IMR-90 (cell line): ENCODE measurements at regions not wholly inside any gene's neighbourhood (a gene's known extent, or its start where the extent isn't known, plus 50 kb on each side); places are given as distances from the start of the nearest gene placed in this dataset.

Experiments used
- ATAC-seq: fragments of 200-7000 bp; cut with Tn5 transposase; 2 replicates; pipeline ENCODE4 v1.9.1; 2020; ENCODE audit warnings: low read depth, mild to moderate bottlenecking, moderate library complexity
- BruUV-seq: library from RNA; stranded (reverse); fragments of 400-500 nt; replicated peaks from 2 replicates; lab custom pipeline; 2021; lab: Mats Ljungman, UMichigan
- CTCF ChIA-PET: fragments of 300-600 bp; formaldehyde crosslinking; extraction: SDS; loops from one replicate; lab custom pipeline; 2021; ENCODE audit warnings: antibody characterized with exemption; lab: Yijun Ruan, JAX
- POLR2A ChIA-PET: fragments of 300-600 bp; sonication (Branson Sonifier 250); formaldehyde crosslinking; loops from one replicate; lab custom pipeline; 2022; ENCODE audit warnings: antibody characterized with exemption; ENCODE audit not compliant: unreplicated experiment; lab: Charles Lee
- DNase-seq: peaks from one replicate; pipeline ENCODE4 v3.0.0; 2013
- H2AFZ ChIP-seq: replicated peaks from 2 replicates; pipeline ENCODE3; 2013; ENCODE audit warnings: low read length, mild to moderate bottlenecking; ENCODE audit not compliant: poor library complexity
- H2AK5ac ChIP-seq: 2 replicates; pipeline ENCODE4 v1.6.1; 2013; ENCODE audit warnings: low read depth, low read length, inconsistent platforms
- H2AK9ac ChIP-seq: replicated peaks from 2 replicates; pipeline ENCODE3; 2013; ENCODE audit warnings: mild to moderate bottlenecking, low read depth, low read length, moderate library complexity; ENCODE audit not compliant: poor library complexity
- H2BK120ac ChIP-seq: 2 replicates; pipeline ENCODE4 v1.6.1; 2013; ENCODE audit warnings: low read depth, low read length, inconsistent platforms
- H2BK15ac ChIP-seq: 3 replicates; pipeline ENCODE4 v1.6.1; 2013; ENCODE audit warnings: low read depth, low read length, inconsistent platforms
- H2BK20ac ChIP-seq: 2 replicates; pipeline ENCODE4 v1.6.1; 2013; ENCODE audit warnings: low read depth, mild to moderate bottlenecking, inconsistent platforms, low read length, moderate library complexity
- H2BK5ac ChIP-seq: 2 replicates; pipeline ENCODE4 v1.6.1; 2013; ENCODE audit warnings: mild to moderate bottlenecking, low read depth, low read length, inconsistent platforms; ENCODE audit not compliant: poor library complexity, severe bottlenecking
- H3K14ac ChIP-seq: replicated peaks from 2 replicates; pipeline ENCODE4 v1.6.1; 2013; ENCODE audit warnings: low read depth, low read length, inconsistent platforms
- H3K18ac ChIP-seq: 2 replicates; pipeline ENCODE4 v1.6.1; 2013; ENCODE audit warnings: low read depth, low read length, control low read depth
- H3K23ac ChIP-seq: 2 replicates; pipeline ENCODE4 v1.6.1; 2013; ENCODE audit warnings: low read depth, low read length, inconsistent platforms
- H3K27ac ChIP-seq: 2 replicates; pipeline ENCODE4 v1.5.1; 2013; ENCODE audit warnings: mild to moderate bottlenecking, control low read depth, low read length; ENCODE audit not compliant: insufficient read depth
- H3K27me3 ChIP-seq: 2 replicates; pipeline ENCODE4 v1.6.1; 2013; ENCODE audit warnings: low read length; ENCODE audit not compliant: control insufficient read depth, insufficient read depth
- H3K36me3 ChIP-seq: 2 replicates; pipeline ENCODE4 v1.6.1; 2013; ENCODE audit warnings: low read length, mixed read lengths; ENCODE audit not compliant: control insufficient read depth, insufficient read depth
- H3K4ac ChIP-seq: 2 replicates; pipeline ENCODE4 v1.6.1; 2013; ENCODE audit warnings: low read depth, low read length, inconsistent platforms
- H3K4me1 ChIP-seq: 2 replicates; pipeline ENCODE4 v1.6.1; 2013; ENCODE audit warnings: low read length, mixed read lengths; ENCODE audit not compliant: control insufficient read depth, insufficient read depth
- H3K4me2 ChIP-seq: 2 replicates; pipeline ENCODE4 v1.6.1; 2013; ENCODE audit warnings: low read depth, mild to moderate bottlenecking, control low read depth, low read length, moderate library complexity
- H3K4me3 ChIP-seq: 2 replicates; pipeline ENCODE4 v1.5.1; 2013; ENCODE audit warnings: low read depth, mild to moderate bottlenecking, control low read depth, low read length, moderate library complexity; ENCODE audit not compliant: insufficient read depth
- H3K56ac ChIP-seq: 2 replicates; pipeline ENCODE4 v1.6.1; 2013; ENCODE audit warnings: low read length, inconsistent platforms; ENCODE audit not compliant: insufficient read depth; ENCODE audit errors: extremely low read depth
- H3K79me1 ChIP-seq, 2 experiments: 2 replicates each; pipeline ENCODE4 v1.6.1; 2013; ENCODE audit warnings: low read length in 2 of 2, inconsistent platforms in 1 of 2, low read depth in 1 of 2
- H3K9ac ChIP-seq: 2 replicates; pipeline ENCODE4 v1.6.1; 2013; ENCODE audit warnings: low read depth, low read length, control low read depth
- H3K9me1 ChIP-seq: 2 replicates; pipeline ENCODE4 v1.6.1; 2013; ENCODE audit warnings: low read length, inconsistent platforms; ENCODE audit not compliant: insufficient read depth
- H3K9me3 ChIP-seq: 2 replicates; pipeline ENCODE4 v1.6.1; 2013; ENCODE audit warnings: low read length; ENCODE audit not compliant: control insufficient read depth, insufficient read depth
- H4K20me1 ChIP-seq: 2 replicates; pipeline ENCODE4 v1.6.1; 2013; ENCODE audit warnings: low read length, inconsistent platforms; ENCODE audit not compliant: insufficient read depth
- H4K5ac ChIP-seq: 2 replicates; pipeline ENCODE4 v1.6.1; 2013; ENCODE audit warnings: mild to moderate bottlenecking, low read depth, low read length, control low read depth
- H4K8ac ChIP-seq, 2 experiments: 2 replicates each; pipeline ENCODE4 v1.6.1; 2013; ENCODE audit warnings: low read depth in 2 of 2, low read length in 2 of 2, control low read depth in 1 of 2, inconsistent platforms in 1 of 2
- H4K91ac ChIP-seq: 2 replicates; pipeline ENCODE4 v1.6.1; 2013; ENCODE audit warnings: low read depth, low read length, inconsistent platforms; ENCODE audit not compliant: insufficient read depth
- BHLHE40 ChIP-seq: fragments of 150-350 bp; IDR thresholded peaks from 2 replicates; pipeline ENCODE4 v1.6.1; 2016; ENCODE audit warnings: mild to moderate bottlenecking, low read depth, low read length
- CEBPB ChIP-seq: IDR thresholded peaks from 2 replicates; pipeline ENCODE4 v1.6.1; 2012; ENCODE audit warnings: low read depth, low read length, improper control_type of control experiment
- CHD1 ChIP-seq: IDR thresholded peaks from 2 replicates; pipeline ENCODE4 v1.6.1; 2012; ENCODE audit warnings: low read depth, low read length, improper control_type of control experiment
- CTCF ChIP-seq: conservative IDR thresholded peaks from 2 replicates; pipeline ENCODE4 v1.5.1; 2012; ENCODE audit warnings: mild to moderate bottlenecking, low read depth, low read length, improper control_type of control experiment
- ELK1 ChIP-seq: fragments of 150-350 bp; IDR thresholded peaks from 2 replicates; pipeline ENCODE4 v1.6.1; 2016; ENCODE audit warnings: low read depth, mild to moderate bottlenecking, low read length, moderate library complexity, borderline replicate concordance
- FOS ChIP-seq: fragments of 150-350 bp; IDR thresholded peaks from 2 replicates; pipeline ENCODE4 v1.6.1; 2016; ENCODE audit warnings: low read depth, low read length
- MAFK ChIP-seq: IDR thresholded peaks from 2 replicates; pipeline ENCODE4 v1.6.1; 2012; ENCODE audit warnings: low read depth, low read length, improper control_type of control experiment
- MAZ ChIP-seq: IDR thresholded peaks from 2 replicates; pipeline ENCODE4 v1.6.1; 2012; ENCODE audit warnings: low read depth, mild to moderate bottlenecking, low read length, improper control_type of control experiment, moderate library complexity, borderline replicate concordance
- MXI1 ChIP-seq: IDR thresholded peaks from 2 replicates; pipeline ENCODE4 v1.6.1; 2012; ENCODE audit warnings: low read depth, mild to moderate bottlenecking, low read length, moderate library complexity, borderline replicate concordance
- NFE2L2 ChIP-seq: fragments of 150-350 bp; IDR thresholded peaks from 2 replicates; pipeline ENCODE4 v1.6.1; 2016; ENCODE audit warnings: low read depth, mild to moderate bottlenecking, low read length
- POLR2A ChIP-seq: IDR thresholded peaks from 2 replicates; pipeline ENCODE4 v1.6.1; 2012; ENCODE audit warnings: mild to moderate bottlenecking, low read depth, low read length
- RAD21 ChIP-seq: IDR thresholded peaks from 2 replicates; pipeline ENCODE4 v1.6.1; 2012; ENCODE audit warnings: low read length, improper control_type of control experiment
- RCOR1 ChIP-seq: IDR thresholded peaks from 2 replicates; pipeline ENCODE4 v1.6.1; 2012; ENCODE audit warnings: mild to moderate bottlenecking, low read length, improper control_type of control experiment; ENCODE audit not compliant: insufficient replicate concordance
- RFX5 ChIP-seq: IDR thresholded peaks from 2 replicates; pipeline ENCODE4 v1.8.0; 2012; ENCODE audit warnings: low read depth, mild to moderate bottlenecking, low read length, moderate library complexity
- SMC3 ChIP-seq: fragments of 150-350 bp; IDR thresholded peaks from 2 replicates; pipeline ENCODE4 v1.6.1; 2016; ENCODE audit warnings: low read depth, mild to moderate bottlenecking, antibody characterized with exemption, low read length, moderate library complexity
- WGBS, 2 experiments: methylation state at CpG; one replicate each; pipeline versions ENCODE4 v1.1.5 to v1.1.7; 2013; ENCODE audit warnings: missing lambda C conversion rate in 2 of 2; ENCODE audit not compliant: insufficient read length in 1 of 2; ENCODE audit errors: extremely low coverage in 2 of 2; 5-methylcytosine and 5-hydroxymethylcytosine counted together
- dilution Hi-C: fragments of 300-500 bp; cut with HindIII; formaldehyde crosslinking; loops from one replicate; pipeline ENCODE4 v1.14.3; 2018; ENCODE audit warnings: low sequenced_read_pairs; ENCODE audit not compliant: unreplicated experiment
- in situ Hi-C: fragments of 300-500 bp; cut with MboI; formaldehyde crosslinking; loops from 3 replicates; pipeline ENCODE4 v1.14.3; 2019; ENCODE audit warnings: low sequenced_read_pairs, inconsistent platforms, mixed read lengths
- intact Hi-C: fragments of 100-400 bp; cut with micrococcal nuclease; formaldehyde crosslinking; loops from 2 replicates; pipeline ENCODE4 v1.10.0; 2022
- TF ChIP-seq, protein P1 (sequence below): fragments of 150-350 bp; IDR thresholded peaks from 2 replicates; pipeline ENCODE4 v1.6.1; 2017; ENCODE audit warnings: mild to moderate bottlenecking, antibody characterized with exemption, low read length, low read depth

DNA sequence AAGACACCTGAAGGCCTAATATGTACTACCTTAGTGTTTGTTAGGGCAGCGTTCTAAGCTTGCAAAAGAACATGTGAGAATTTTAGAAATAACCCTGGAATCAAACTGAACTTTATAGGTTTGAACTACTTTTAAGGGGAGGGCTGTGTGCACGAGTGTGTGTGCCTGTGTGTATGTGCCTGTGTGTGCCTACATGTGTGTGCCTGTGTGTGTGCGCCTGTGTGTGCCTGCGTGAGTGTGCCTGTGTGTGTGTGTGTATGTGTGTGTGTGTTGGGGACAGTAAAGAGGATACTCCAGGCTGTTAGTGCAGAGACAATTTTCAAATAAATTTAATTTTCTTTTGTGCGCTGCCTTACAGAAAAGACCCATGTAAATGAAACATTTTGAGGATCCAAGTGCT, 68.1 kb upstream of the WDR11 start:
- Histone ChIP-seq H3K56ac (no peak overlapping the region), H2BK15ac (no peak overlapping the region), H3K14ac (no peak overlapping the region), H3K27me3 (no peaks in the 10 kb centered on the region), H3K4ac (no peak overlapping the region), H2BK20ac (no peak overlapping the region), H4K5ac (no peak overlapping the region), H4K20me1 (no peaks in the 10 kb centered on the region), H4K8ac (no peak overlapping the region), H2AK9ac (no peak overlapping the region), H3K27ac (no peak overlapping the region), H2AFZ (no peak overlapping the region), H3K9ac (no peak overlapping the region), H3K9me1 (no peaks in the 10 kb centered on the region), H3K79me1 (no peaks in the 10 kb centered on the region), H3K9me3 (peaks cover 10% of the 10 kb centered on the region), H3K18ac (no peak overlapping the region), H3K4me1 (no peaks in the 10 kb centered on the region), H3K4me2 (no peak overlapping the region), H2BK5ac (no peak overlapping the region), H3K4me3 (no peak overlapping the region), H2BK120ac (no peak overlapping the region), H4K91ac (no peak overlapping the region), H3K23ac (no peak overlapping the region), H2AK5ac (no peak overlapping the region), H3K36me3 (no peaks in the 10 kb centered on the region)
- WGBS, 2 experiments, result 74% methylated on average over 3 of the region's 5 CpGs; no CpG with 5 or more reads in 1 of the 2 experiments
- no peak for TF ChIP-seq CTCF
- no peak for TF ChIP-seq RCOR1
- no peak for TF ChIP-seq SMC3
- TF ChIP-seq RAD21, result no peak
- TF ChIP-seq MAZ, result no peak
- TF ChIP-seq NFE2L2, result no peak
- TF ChIP-seq BHLHE40, result no peak
- TF ChIP-seq, protein P1, sequence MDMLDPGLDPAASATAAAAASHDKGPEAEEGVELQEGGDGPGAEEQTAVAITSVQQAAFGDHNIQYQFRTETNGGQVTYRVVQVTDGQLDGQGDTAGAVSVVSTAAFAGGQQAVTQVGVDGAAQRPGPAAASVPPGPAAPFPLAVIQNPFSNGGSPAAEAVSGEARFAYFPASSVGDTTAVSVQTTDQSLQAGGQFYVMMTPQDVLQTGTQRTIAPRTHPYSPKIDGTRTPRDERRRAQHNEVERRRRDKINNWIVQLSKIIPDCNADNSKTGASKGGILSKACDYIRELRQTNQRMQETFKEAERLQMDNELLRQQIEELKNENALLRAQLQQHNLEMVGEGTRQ, result no peak
- TF ChIP-seq POLR2A, result no peak
- TF ChIP-seq MXI1, result no peak
- TF ChIP-seq CHD1, result no peak
- TF ChIP-seq CEBPB, result no peak
- no peak for TF ChIP-seq MAFK
- no peak for TF ChIP-seq ELK1
- no peak for TF ChIP-seq FOS
- TF ChIP-seq RFX5, result no peak
- in situ Hi-C loops, result no loop called here
- BruUV-seq, result no TSS peak
- dilution Hi-C loops, result no loop called here
- ChIA-PET POLR2A (no interaction called here), CTCF (no interaction called here)
- no peak for DNase-seq
- ATAC-seq, result no peak
- intact Hi-C loops, result no loop called here
